Liver (tissue), 3 donors: ENCODE measurements at regions not wholly inside any gene's neighbourhood (a gene's known extent, or its start where the extent isn't known, plus 50 kb on each side); places are given as distances from the start of the nearest gene placed in this dataset.
"Not testable (repeated sequence)": the region's sequence is repeated elsewhere in the genome, so short reads cannot be mapped to it uniquely, and the experiment has no call there.

Experiments used
- CTCF ChIP-seq: fragments of 150-350 bp; IDR thresholded peaks from 2 replicates; pipeline ENCODE4 v1.5.1; 2017; ENCODE audit warnings: improper control_type of control experiment, low read depth, low read length; ENCODE audit not compliant: missing input control
- EGR1 ChIP-seq, 2 donors: IDR thresholded peaks; 2 replicates each; pipeline ENCODE4 v1.6.1; 2016 to 2018; ENCODE audit warnings: antibody characterized with exemption in 2 of 2, low read depth in 2 of 2
- FOXA1 ChIP-seq: IDR thresholded peaks from 2 replicates; pipeline ENCODE4 v1.6.1; 2016; ENCODE audit warnings: antibody characterized with exemption
- JUND ChIP-seq, 2 donors: IDR thresholded peaks; 2 replicates each; pipeline ENCODE4 v1.6.1; 2016; ENCODE audit warnings: antibody characterized with exemption in 2 of 2
- REST ChIP-seq: IDR thresholded peaks from 2 replicates; pipeline ENCODE4 v1.6.1; 2016; ENCODE audit warnings: antibody characterized with exemption, mild to moderate bottlenecking
- SP1 ChIP-seq: IDR thresholded peaks from 2 replicates; pipeline ENCODE4 v1.6.1; 2018; ENCODE audit warnings: antibody characterized with exemption, mild to moderate bottlenecking
- TAF1 ChIP-seq: conservative IDR thresholded peaks from 2 replicates; pipeline ENCODE4 v1.6.1; 2016; ENCODE audit warnings: antibody characterized with exemption, mild to moderate bottlenecking
- donor health status: healthy.
- donor health status: healthy.

- TF ChIP-seq CTCF; SP1; EGR1 (IDR thresholded peaks at IDR 0.05; ENCODE audit: low read depth in 2 of 2); JUND (IDR thresholded peaks at IDR 0.05); FOXA1; TAF1; REST: not testable (repeated sequence)
Measured at GRCh38 chr9:73445384-73445783, 293.7 kb downstream of the ANXA1 start.
